Hepatocyte (in vitro differentiated cells): ENCODE measurements at regions not wholly inside any gene's neighbourhood (a gene's known extent, or its start where the extent isn't known, plus 50 kb on each side); places are given as distances from the start of the nearest gene placed in this dataset.

Experiments
- CTCF ChIP-seq: fragments of 200-600 bp; sonication (generic); IDR thresholded peaks from 2 replicates; pipeline ENCODE4 v1.5.1; 2016; ENCODE audit warnings: antibody characterized with exemption, mild to moderate bottlenecking; ENCODE audit not compliant: poor library complexity
- EZH2 ChIP-seq: fragments of 200-600 bp; sonication (generic); IDR thresholded peaks from 2 replicates; pipeline ENCODE4 v1.6.1; 2016; ENCODE audit warnings: antibody characterized with exemption, mild to moderate bottlenecking, borderline replicate concordance

GRCh38 chr1:221416723-221417122, 325.2 kb downstream of the DUSP10 start:
- TF ChIP-seq CTCF (no peak), EZH2 (no peak)
